H9 (cell line): ENCODE measurements at regions not wholly inside any gene's neighbourhood (a gene's known extent, or its start where the extent isn't known, plus 50 kb on each side); places are given as distances from the start of the nearest gene placed in this dataset.
A peak's percentile ranks its signal among the peaks of the same experiment; 100 is the strongest.
"Not testable (repeated sequence)": the region's sequence is repeated elsewhere in the genome, so short reads cannot be mapped to it uniquely, and the experiment has no call there.

ENCODE experiments used
- DNase-seq: peaks from one replicate; pipeline ENCODE4 v3.0.0-alpha.2; 2017
- H2AFZ ChIP-seq: one replicate; pipeline ENCODE4 v1.6.1; 2013; ENCODE audit warnings: mild to moderate bottlenecking, low read length, control low read depth, moderate library complexity
- H2AK5ac ChIP-seq: 2 replicates; pipeline ENCODE4 v1.6.1; 2013; ENCODE audit warnings: low read length, control low read depth, mixed read lengths; ENCODE audit not compliant: insufficient read length
- H2BK120ac ChIP-seq: one replicate; pipeline ENCODE4 v1.6.1; 2013; ENCODE audit warnings: low read depth, mild to moderate bottlenecking, low read length, control low read depth, inconsistent platforms; ENCODE audit not compliant: poor library complexity, severe bottlenecking
- H2BK12ac ChIP-seq: 2 replicates; pipeline ENCODE4 v1.6.1; 2013; ENCODE audit warnings: low read length, control low read depth, mixed read lengths, low read depth; ENCODE audit not compliant: insufficient read length
- H2BK15ac ChIP-seq: 2 replicates; pipeline ENCODE4 v1.6.1; 2013; ENCODE audit warnings: low read depth, low read length, control low read depth
- H2BK20ac ChIP-seq: one replicate; pipeline ENCODE4 v1.6.1; 2013; ENCODE audit warnings: low read depth, mild to moderate bottlenecking, low read length, control low read depth, inconsistent platforms; ENCODE audit not compliant: poor library complexity, severe bottlenecking
- H2BK5ac ChIP-seq: 2 replicates; pipeline ENCODE4 v1.6.1; 2013; ENCODE audit warnings: low read length, control low read depth, mixed read lengths; ENCODE audit not compliant: insufficient read length
- H3K14ac ChIP-seq: 2 replicates; pipeline ENCODE4 v1.6.1; 2013; ENCODE audit warnings: low read length, control low read depth; ENCODE audit not compliant: insufficient read depth
- H3K18ac ChIP-seq: 2 replicates; pipeline ENCODE4 v1.6.1; 2013; ENCODE audit warnings: low read depth, mild to moderate bottlenecking, mixed read lengths, low read length, control low read depth; ENCODE audit not compliant: insufficient read length
- H3K23ac ChIP-seq: 2 replicates; pipeline ENCODE4 v1.6.1; 2013; ENCODE audit warnings: low read length, control low read depth, mixed read lengths, low read depth; ENCODE audit not compliant: insufficient read length
- H3K23me2 ChIP-seq: 2 replicates; pipeline ENCODE4 v1.6.1; 2013; ENCODE audit warnings: low read depth, mild to moderate bottlenecking, mixed read lengths, low read length, control low read depth; ENCODE audit not compliant: insufficient read length, poor library complexity, severe bottlenecking
- H3K27ac ChIP-seq: 2 replicates; pipeline ENCODE4 v1.5.1; 2013; ENCODE audit warnings: low read length, control low read depth, mixed read lengths, low read depth; ENCODE audit not compliant: insufficient read length
- H3K27me3 ChIP-seq: 2 replicates; pipeline ENCODE4 v1.6.1; 2013; ENCODE audit warnings: low read length, control low read depth, inconsistent platforms; ENCODE audit not compliant: insufficient read depth
- H3K4ac ChIP-seq: 2 replicates; pipeline ENCODE4 v1.6.1; 2013; ENCODE audit warnings: low read depth, mild to moderate bottlenecking, control low read depth, inconsistent platforms, low read length, moderate library complexity
- H3K4me1 ChIP-seq: 2 replicates; pipeline ENCODE4 v1.6.1; 2013; ENCODE audit warnings: low read length, control low read depth, inconsistent platforms; ENCODE audit not compliant: insufficient read depth
- H3K4me2 ChIP-seq: 2 replicates; pipeline ENCODE4 v1.6.1; 2013; ENCODE audit warnings: low read length, control low read depth, mixed read lengths; ENCODE audit not compliant: insufficient read length, insufficient read depth
- H3K56ac ChIP-seq: 2 replicates; pipeline ENCODE4 v1.6.1; 2013; ENCODE audit warnings: low read depth, mild to moderate bottlenecking, mixed read lengths, low read length, control low read depth; ENCODE audit not compliant: insufficient read length
- H3K79me1 ChIP-seq: 2 replicates; pipeline ENCODE4 v1.6.1; 2013; ENCODE audit warnings: low read depth, mild to moderate bottlenecking, moderate library complexity, low read length, control low read depth, inconsistent platforms; ENCODE audit not compliant: insufficient read depth, poor library complexity, severe bottlenecking
- H3K79me2 ChIP-seq: 2 replicates; pipeline ENCODE4 v1.6.1; 2013; ENCODE audit warnings: low read length, control low read depth, inconsistent platforms; ENCODE audit not compliant: insufficient read depth
- H3K9ac ChIP-seq: 2 replicates; pipeline ENCODE4 v1.6.1; 2013; ENCODE audit warnings: low read length, control low read depth, mixed read lengths; ENCODE audit not compliant: insufficient read length; ENCODE audit errors: extremely low read depth
- H3K9me3 ChIP-seq: one replicate; pipeline ENCODE4 v1.6.1; 2013; ENCODE audit warnings: low read depth, low read length, inconsistent platforms; ENCODE audit not compliant: control insufficient read depth
- H3T11ph ChIP-seq: one replicate; pipeline ENCODE4 v1.6.1; 2013; ENCODE audit warnings: mild to moderate bottlenecking, low read length, control low read depth, inconsistent platforms
- H4K20me1 ChIP-seq: one replicate; pipeline ENCODE4 v1.6.1; 2013; ENCODE audit not compliant: control insufficient read depth, insufficient read length, insufficient read depth
- H4K5ac ChIP-seq: 2 replicates; pipeline ENCODE4 v1.6.1; 2013; ENCODE audit warnings: low read depth, mild to moderate bottlenecking, mixed read lengths, low read length, control low read depth; ENCODE audit not compliant: insufficient read length
- H4K8ac ChIP-seq: replicated peaks from 2 replicates; pipeline ENCODE4 v1.6.1; 2013; ENCODE audit warnings: low read length, control low read depth, mixed read lengths, low read depth; ENCODE audit not compliant: insufficient read length
- H4K91ac ChIP-seq: 2 replicates; pipeline ENCODE4 v1.6.1; 2013; ENCODE audit warnings: low read depth, mild to moderate bottlenecking, moderate library complexity, mixed read lengths, low read length, control low read depth; ENCODE audit not compliant: insufficient read length
- H3K27ac Mint-ChIP-seq, 3 experiments: 2 replicates in 2 of 3; 3 replicates in 1 of 3; pipeline ENCODE4 v1.8.0; 2020 to 2021; ENCODE audit warnings: mixed read lengths in 3 of 3, mild to moderate bottlenecking in 1 of 3, moderate library complexity in 1 of 3
- H3K27me3 Mint-ChIP-seq: 2 replicates; pipeline ENCODE4 v1.8.0; 2021; ENCODE audit warnings: low read depth, mild to moderate bottlenecking, moderate library complexity, mixed read lengths
- H3K36me3 Mint-ChIP-seq, 3 experiments: 2 replicates in 2 of 3; 3 replicates in 1 of 3; pipeline ENCODE4 v1.8.0; 2020 to 2021; ENCODE audit warnings: low read depth in 3 of 3, mixed read lengths in 3 of 3; ENCODE audit not compliant: insufficient read depth in 1 of 3
- H3K4me1 Mint-ChIP-seq, 2 experiments: 2 replicates each; pipeline ENCODE4 v1.8.0; 2020; ENCODE audit warnings: mixed read lengths in 2 of 2
- H3K4me3 Mint-ChIP-seq, 2 experiments: 2 replicates in 1 of 2; 3 replicates in 1 of 2; pipeline ENCODE4 v1.8.0; 2020 to 2021; ENCODE audit warnings: mild to moderate bottlenecking in 2 of 2, mixed read lengths in 2 of 2, moderate library complexity in 1 of 2
- H3K9me3 Mint-ChIP-seq, 2 experiments: 2 replicates in 1 of 2; 3 replicates in 1 of 2; pipeline ENCODE4 v1.8.0; 2020; ENCODE audit warnings: mild to moderate bottlenecking in 2 of 2, mixed read lengths in 2 of 2, moderate library complexity in 1 of 2
- CTCF ChIP-seq: fragments of 200-600 bp; sonication (generic); conservative IDR thresholded peaks from 3 replicates; pipeline ENCODE4 v1.8.0; 2021; ENCODE audit warnings: antibody characterized with exemption, mild to moderate bottlenecking
- WGBS: extraction: QIAGEN DNeasy Blood & Tissue Kit; methylation state at CpG from one replicate; pipeline ENCODE4 v1.1.7; 2013; ENCODE audit warnings: missing lambda C conversion rate, low lambda C conversion rate, mixed read lengths; ENCODE audit not compliant: insufficient read length; ENCODE audit errors: extremely low coverage; 5-methylcytosine and 5-hydroxymethylcytosine counted together

DNA sequence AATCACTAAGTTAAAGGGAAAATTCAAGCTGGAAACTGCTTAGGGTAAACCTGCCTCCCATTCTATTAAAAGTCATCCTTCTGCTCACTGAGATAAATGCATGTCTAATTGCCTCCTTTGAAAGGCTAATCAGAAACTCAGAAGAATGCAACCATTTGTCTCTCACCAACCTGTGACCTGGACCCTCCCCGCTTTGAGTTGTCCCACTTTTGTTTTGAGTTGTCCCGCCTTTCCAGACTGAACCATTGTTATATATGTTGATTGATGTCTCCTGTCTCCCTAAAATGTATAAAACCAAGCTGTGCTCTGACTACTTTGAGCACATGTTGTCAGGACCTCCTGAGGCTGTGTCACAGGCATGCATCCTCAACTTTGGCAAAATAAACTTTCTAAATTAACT lies 378.4 kb downstream of the KIF20B start:
- H4K5ac ChIP-seq: no peak overlapping the region
- H4K8ac ChIP-seq: no peak overlapping the region
- Mint-ChIP-seq H3K27me3 (no peaks in the 10 kb centered on the region), H3K4me1 (peaks cover 8 to 32% of the 10 kb centered on the region in 2 experiments), H3K27ac (no peak overlapping the region), H3K9me3 (peaks cover 12 to 32% of the 10 kb centered on the region in 2 experiments; a peak in 4 of 5 replicates), H3K4me3 (no peak overlapping the region), H3K36me3 (peaks cover 27 to 81% (median 48%) of the 10 kb centered on the region in 3 experiments)
- no peak overlapping the region for H2BK120ac ChIP-seq
- no peak overlapping the region for H3K27ac ChIP-seq
- no peaks in the 10 kb centered on the region for H3K23me2 ChIP-seq
- no peak for TF ChIP-seq CTCF
- no peak overlapping the region for H2BK20ac ChIP-seq
- H3K9me3 ChIP-seq: peaks cover 58% of the 10 kb centered on the region
- H3T11ph ChIP-seq: no peak overlapping the region
- no peaks in the 10 kb centered on the region for H3K4me1 ChIP-seq
- H3K9ac ChIP-seq: no peak overlapping the region
- H2BK12ac ChIP-seq: no peak overlapping the region
- no peak overlapping the region for H3K14ac ChIP-seq
- no peak overlapping the region for H2BK5ac ChIP-seq
- H3K4ac ChIP-seq: no peak overlapping the region
- no peak overlapping the region for H3K18ac ChIP-seq
- no peak overlapping the region for H2AFZ ChIP-seq
- no peaks in the 10 kb centered on the region for H3K79me2 ChIP-seq
- H3K23ac ChIP-seq: no peak overlapping the region
- no peaks in the 10 kb centered on the region for H3K27me3 ChIP-seq
- no peak overlapping the region for H2AK5ac ChIP-seq
- H3K79me1 ChIP-seq: no peaks in the 10 kb centered on the region
- WGBS: no CpG with 5 or more reads among the region's 2 CpGs
- no peak for DNase-seq
- no peak overlapping the region for H3K4me2 ChIP-seq
- no peak overlapping the region for H2BK15ac ChIP-seq
- no peak overlapping the region for H4K91ac ChIP-seq
- H4K20me1 ChIP-seq: no peaks in the 10 kb centered on the region
- no peak overlapping the region for H3K56ac ChIP-seq

DNA sequence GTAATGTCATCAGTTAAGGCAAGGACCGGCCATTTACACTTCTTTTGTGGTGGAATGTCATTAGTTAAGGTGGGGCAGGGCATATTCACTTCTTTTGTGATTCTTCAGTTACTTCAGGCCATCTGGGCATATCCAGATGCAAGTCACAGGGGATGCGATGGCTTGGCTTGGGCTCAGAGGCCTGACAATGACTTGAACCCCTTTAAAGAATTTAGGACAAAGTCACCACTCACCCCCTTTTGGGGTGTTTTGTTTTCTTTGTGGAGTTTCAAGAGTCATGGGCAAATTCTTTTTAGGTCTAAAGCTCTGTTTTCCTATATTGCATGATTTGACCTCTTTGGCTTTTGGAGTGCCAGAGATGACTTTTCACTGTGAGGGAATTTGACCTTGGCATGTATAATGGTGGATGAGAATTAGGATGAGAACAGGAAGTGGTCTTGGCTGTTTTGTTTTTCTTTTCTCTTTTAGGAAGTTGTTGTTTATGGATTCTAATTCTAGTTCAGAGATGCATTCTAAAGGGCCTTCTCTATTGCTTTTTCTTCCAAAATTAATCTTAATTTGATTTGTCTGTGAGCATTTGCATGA lies 385.3 kb downstream of the KIF20B start:
- H4K91ac ChIP-seq, H3K27me3 ChIP-seq, H3K56ac ChIP-seq, H3K4me3 Mint-ChIP-seq, H2BK12ac ChIP-seq, H2BK20ac ChIP-seq, H2AFZ ChIP-seq, H3K4me1 ChIP-seq, H3K18ac ChIP-seq, H3T11ph ChIP-seq, H3K14ac ChIP-seq, H3K4me2 ChIP-seq, H3K23me2 ChIP-seq, H4K5ac ChIP-seq, H3K27me3 Mint-ChIP-seq, H3K4ac ChIP-seq, H2AK5ac ChIP-seq, H4K20me1 ChIP-seq, H4K8ac ChIP-seq, H3K79me2 ChIP-seq, H2BK120ac ChIP-seq, H3K23ac ChIP-seq, H3K9me3 Mint-ChIP-seq, H3K9ac ChIP-seq, H3K79me1 ChIP-seq, H2BK15ac ChIP-seq, H3K9me3 ChIP-seq: not testable (repeated sequence)
- Histone ChIP-seq H2BK5ac (peak overlapping the region; percentile 93), H3K27ac (peak overlapping the region; percentile 88)
- peaks cover 32% of the 10 kb centered on the region in 2 experiments for H3K4me1 Mint-ChIP-seq
- DNase-seq: peak; percentile 60
- H3K36me3 Mint-ChIP-seq: peaks cover 0 to 28% (median 13%) of the 10 kb centered on the region in 3 experiments; a peak in 6 of 7 replicates
- WGBS: no CpG with 5 or more reads among the region's 2 CpGs
- peak overlapping the region; percentile 7 to 41 (median 17); a peak in 4 of 7 replicates for H3K27ac Mint-ChIP-seq
